HG03457 (cell line): ENCODE measurements at regions not wholly inside any gene's neighbourhood (a gene's known extent, or its start where the extent isn't known, plus 50 kb on each side); places are given as distances from the start of the nearest gene placed in this dataset.
"Not testable (repeated sequence)": the region's sequence is repeated elsewhere in the genome, so short reads cannot be mapped to it uniquely, and the experiment has no call there.

ENCODE experiments used
- ATAC-seq: cut with Tn5 transposase; IDR thresholded peaks from one replicate; pipeline ENCODE4 v1.9.1; 2021; ENCODE audit warnings: moderate number of reproducible peaks; ENCODE audit not compliant: unreplicated experiment

DNA sequence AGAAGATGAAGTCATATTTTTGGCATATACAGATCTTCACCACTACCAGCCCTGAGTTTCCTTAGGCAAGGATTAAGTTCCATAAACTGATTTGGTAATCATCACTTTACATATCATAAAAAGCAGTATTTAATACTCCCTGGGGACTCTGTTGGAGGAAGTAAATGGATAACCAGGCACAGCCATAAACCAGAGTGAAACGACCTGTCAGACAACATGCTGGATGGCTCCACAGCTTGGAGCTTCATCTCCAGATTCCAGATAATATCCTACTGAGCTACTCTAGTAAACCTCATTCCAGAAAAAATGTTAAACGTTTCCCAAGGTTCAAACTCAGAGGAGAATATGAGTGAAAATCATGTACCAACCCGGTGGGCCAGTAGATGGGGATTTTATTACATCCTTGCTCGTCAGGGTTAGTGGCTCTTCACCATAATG, 109.2 kb downstream of the BASP1 start:
- no peak for ATAC-seq

DNA sequence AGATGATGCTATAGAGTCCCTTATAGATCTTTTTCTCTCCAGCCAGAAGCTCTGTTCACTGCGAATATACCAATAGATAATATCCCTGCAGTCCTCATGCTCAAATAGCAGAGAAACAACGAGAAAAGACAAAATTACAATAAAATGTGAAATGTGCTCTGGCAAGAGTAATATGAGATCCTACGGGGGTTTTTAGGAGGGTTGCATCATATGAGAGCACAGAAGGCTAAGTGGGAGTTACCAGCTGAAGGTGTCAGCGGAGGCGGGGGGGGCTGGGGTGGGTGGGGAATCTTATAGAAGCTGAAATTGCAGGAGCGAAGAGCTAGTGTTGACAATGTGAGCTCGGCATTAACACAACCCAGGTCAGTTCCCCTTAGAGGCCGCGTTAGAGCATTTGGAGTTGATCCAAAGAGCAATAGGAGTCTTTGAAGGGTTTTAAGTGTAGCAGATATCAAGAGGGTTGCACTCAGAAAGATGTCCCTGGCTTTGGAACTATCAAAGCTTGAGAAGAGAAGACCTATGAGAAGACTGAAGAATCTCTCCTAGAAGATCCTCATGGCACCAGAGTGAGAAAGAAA, 109.7 kb downstream of the BASP1 start:
- no peak for ATAC-seq

DNA sequence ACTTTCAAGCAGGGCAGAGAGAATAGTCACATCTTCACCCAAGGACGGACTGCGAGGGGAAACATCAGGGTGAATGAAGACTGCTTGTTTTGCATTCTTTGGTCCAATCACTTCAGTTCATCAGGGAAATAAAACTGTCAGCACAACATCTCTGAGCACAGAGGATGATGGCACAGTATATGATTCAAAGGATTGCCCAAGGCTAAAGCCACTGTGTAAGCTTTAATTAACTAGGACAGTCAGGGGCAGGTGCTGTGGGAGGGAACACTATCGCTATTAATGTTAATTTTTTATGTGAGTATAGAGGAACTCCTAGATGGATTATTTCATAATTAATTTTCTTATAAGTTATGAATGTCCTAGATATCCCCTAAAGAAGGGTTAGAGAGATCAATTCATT, 112.1 kb downstream of the BASP1 start:
- ATAC-seq = no peak

DNA sequence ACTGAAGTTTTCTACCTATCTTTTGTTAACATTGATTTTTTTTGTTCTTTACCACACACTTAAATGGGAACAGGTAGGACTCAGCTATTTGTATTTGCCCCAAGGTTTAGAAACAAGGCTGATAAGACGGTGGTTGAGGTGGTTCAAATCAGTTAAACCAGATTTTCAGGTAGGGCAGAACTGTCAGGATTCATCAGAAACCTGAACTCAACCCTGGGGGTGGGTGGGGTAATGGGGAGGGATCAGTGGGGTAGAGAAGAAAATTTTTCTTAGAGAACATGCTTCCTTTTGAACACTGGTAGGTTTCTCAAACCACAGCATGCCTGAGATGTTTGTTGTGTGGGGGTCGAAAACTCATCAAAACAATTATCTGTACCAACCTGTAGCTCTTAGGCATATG, 113.0 kb downstream of the BASP1 start:
- no peak for ATAC-seq

DNA sequence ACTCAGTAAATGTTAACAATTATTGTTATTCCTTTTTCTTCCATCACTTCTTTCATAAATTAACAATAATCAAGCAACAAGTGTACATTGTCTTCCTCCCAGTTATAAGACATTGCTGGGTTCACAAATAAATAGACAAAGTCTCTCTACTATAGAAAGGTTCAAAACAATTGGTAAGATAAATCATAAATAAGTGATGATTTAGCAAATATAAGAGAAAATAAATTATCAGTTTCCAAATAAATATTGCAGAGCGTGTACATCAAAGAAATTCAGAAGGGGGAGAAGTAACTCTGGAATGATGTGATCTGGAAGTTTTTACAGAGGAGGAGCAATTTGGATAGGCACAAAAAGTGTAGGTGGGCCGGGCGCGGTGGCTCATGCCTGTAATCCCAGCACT, 114.2 kb downstream of the BASP1 start:
- no peak for ATAC-seq

DNA sequence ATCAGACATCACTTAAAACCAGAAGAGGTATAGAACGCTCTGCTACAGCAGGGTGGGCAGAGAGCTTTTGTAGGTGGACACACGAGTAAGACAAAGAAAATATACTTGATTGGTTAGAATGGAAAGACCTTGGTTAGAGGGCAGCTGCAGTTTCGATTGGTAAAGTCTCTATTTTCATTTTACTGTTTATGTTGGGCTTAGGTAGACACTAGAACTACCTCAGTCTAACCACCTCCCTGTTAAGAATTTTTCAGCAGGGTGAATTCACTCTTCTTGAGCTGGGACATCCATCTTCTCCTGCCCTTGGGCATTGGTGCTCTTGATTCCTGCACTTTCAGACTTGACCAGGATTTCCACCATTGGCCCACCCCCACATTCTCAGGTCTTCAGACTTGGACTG, 116.3 kb downstream of the BASP1 start:
- no peak for ATAC-seq

DNA sequence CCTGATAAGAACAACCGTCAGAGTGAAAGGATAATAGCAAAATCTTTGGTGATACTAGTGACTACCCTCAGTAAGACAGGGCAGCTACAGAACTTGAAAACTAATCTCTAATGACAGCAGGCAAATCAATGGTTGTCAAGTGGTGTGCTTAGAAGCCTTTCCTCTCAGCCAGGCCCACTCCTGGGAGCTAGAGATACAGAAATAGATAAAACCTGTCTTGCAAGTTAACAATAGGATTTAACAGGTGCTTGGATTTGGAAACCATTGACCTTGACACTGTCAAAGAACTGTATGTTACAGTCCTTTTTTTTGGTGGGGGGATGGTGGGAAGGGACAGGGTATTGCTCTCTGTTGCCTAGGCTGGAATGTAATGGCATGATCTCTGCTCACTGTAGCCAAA, 118.6 kb downstream of the BASP1 start:
- no peak for ATAC-seq

DNA sequence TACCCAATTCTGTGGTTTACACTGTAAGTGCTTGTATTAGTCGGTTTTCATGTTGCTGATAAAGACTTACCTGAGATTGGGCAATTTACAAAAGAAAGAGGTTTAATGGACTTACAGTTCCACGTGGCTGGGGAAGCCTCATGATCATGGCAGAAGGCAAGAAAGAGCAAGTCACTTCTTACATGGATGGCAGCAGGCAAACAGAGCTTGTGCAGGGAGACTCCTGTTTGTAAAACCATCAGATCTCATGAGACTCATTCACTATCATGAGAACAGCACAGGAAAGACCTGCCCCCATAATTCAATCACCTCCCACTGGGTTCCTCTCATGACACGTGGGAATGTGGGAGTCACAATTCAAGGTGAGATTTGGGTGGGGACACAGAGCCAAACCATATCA, 119.3 kb downstream of the BASP1 start:
- ATAC-seq = not testable (repeated sequence)

DNA sequence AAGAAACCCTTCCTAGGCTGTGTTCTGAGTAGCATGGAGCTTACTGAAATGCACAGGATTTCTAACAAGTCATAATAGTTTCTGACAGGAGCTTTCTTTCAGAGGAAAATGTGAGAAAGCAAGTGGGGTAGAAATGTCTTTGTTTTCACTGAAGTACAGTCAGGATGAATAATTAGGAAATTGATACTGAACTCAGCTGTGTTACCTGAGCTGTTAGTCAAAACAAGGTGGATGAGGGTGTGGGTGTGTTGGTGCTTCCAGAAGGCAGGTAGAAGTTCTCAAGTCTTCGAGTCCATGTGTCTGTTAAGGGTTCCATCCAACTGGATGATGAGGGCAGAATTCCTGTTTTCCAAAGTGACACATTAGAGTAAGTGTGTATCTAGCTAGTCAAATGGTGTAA, 122.4 kb downstream of the BASP1 start:
- ATAC-seq = no peak

DNA sequence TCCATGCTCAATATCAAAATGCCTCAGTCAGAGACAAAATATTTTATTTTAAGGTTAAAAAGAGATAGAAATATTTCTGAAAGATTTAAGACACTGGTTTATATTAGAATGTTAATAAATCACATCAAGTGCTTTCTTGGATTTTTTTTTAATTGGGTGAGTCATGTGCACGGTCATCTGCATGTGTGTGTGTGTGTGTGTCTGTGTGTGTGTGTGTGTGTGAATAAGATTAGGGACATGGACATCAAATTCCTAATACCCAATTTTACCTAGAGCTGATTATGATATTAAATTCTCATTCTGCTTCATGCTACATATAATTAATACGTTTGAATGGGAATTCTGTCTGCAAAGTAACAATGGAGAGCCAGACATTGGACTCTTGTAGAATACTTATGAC, 122.9 kb downstream of the BASP1 start:
- no peak for ATAC-seq

DNA sequence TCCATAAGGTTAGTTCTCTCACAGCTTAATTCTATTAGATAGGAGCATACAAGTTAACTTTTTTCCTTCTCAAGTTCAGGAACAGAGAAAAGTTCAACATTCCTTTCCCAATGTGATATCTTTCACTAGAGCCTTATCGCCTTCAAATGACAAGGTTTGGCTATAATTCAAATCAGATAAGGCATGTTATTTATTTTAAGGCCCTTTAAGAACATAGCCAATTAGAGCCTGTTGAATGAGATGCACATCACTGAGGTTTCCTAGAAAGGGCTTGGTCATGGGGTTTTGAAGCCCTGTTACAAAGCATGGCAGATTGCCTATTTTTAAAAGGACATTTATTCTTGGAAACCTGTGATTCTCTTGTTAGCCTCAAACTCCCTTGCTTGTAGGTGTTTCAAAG, 123.4 kb downstream of the BASP1 start:
- ATAC-seq = no peak

DNA sequence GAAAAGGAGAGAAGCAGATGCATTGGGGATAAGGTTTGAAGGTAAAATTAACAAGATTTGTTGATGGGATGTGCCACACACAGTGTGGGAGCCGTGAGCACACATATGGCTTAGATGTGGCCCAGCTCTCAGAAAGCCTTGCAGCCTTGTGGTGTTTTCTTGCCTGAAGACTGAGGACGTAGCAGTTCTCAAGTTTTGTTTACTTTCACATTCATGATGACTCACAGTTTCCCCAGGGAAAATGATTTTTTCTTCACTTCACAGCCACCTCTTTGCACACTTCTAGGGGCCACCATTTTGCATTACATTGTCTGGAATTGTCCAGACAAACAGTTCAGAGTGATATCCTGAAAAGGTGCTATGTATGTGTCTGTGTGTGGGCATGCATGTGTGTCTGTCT, 126.2 kb downstream of the BASP1 start:
- ATAC-seq = peak; percentile 92

DNA sequence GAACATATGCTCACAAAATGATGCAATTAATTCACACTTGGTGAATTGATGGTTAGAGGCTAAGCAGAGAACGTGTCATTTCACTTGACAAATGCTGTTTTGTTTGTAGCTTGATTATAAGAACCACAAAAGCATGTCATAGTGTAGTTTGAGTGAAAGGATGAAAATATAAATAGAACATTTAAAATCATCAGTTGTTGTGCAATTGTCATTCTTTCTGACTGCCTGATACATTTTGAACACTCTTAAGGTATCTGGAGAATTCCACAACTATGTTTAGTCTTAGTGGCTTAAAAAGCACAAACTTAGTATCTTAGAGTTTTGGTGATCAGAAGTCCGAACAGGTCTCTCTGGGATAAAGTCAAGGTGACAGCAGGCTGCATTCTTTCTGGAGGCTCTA, 129.4 kb downstream of the BASP1 start:
- no peak for ATAC-seq

DNA sequence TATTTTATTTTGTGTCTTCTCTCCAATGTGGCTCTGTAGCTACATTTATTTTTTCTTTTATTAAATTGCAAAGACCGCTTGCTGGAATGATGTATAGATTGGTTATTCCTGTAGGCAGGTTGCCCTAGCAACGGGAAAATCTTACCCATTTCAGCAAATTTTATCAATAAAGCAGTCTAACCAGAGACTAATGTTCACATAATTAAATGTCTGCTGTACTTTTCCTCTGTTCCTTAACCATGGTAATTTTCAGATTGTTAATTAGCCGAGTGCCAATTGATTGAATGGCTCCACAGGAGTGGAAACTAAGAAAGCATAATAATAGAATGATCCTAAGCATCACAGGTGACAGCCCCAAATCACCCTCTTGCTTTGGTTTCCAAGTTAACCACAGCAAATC, 134.8 kb downstream of the BASP1 start:
- no peak for ATAC-seq

DNA sequence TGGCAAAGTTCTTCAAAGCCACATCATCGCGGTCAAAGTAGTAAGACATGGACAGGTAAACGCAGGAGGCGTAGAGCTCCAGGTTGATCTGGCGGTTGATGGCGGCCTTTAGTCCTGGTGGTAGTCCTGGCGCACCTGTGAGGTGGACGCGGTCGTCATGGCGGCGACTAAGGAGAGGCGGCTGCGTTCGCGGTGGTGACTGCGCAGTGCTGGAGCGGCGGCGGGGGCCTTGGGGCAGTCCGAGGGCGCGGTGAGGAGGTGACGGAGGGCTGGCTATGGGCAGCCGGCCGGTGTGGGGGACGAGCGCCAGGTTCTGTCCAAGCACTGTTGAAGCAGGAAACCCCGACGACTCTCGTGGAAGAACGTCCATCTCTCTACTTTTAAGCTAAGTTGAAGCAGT, 136.8 kb downstream of the BASP1 start:
- no peak for ATAC-seq

DNA sequence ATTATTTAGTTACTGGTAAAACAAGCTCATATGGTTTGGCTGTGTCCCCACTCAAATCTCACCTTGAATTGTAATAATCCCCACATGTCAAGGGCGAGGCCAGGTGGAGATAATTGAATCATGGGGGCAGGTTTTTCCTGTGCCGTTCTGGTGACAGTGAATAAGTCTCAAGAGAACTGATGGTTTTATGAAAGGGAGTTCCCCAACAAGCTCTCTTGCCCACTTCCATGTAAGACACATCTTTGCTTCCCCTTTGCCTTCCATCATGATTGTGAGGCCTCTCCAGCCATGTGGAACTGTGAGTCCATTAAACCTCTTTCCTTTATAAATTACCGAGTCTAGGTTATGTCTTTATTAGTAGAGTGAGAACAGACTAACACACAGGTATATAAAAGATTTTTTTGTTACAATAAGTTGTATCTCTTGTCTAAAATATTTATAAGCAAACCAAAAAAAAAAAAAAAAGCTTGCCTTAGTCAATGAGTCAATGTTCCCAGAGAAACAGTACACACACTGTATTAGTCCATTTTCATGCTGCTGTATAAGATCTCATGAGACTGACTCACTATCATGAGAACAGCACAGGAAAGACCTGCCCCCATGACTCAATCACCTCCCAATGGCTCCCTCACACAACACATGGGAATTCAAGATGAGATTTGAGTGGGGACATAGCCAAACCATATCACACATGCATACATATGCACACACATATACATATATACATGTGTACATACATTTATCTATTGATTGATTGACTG, 138.3 kb downstream of the BASP1 start:
- ATAC-seq = no peak

DNA sequence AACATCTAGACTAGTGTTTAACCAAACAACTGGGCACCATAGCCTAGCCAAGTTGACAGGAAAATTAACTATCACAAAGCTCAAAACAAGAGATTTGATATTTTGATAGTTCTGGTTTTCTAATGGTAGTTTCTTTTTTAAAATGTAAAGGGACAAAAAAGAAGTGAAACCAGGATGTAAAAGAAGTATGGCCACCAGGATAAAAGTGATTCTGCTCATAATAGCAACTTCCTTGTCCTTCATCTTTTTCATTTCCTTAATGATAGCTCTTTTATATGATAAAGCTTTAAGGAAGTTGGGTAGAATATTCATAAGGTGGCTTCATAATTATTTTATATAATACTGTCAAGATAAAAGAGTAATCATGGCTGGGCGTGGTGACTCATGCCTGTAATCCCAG, 139.1 kb downstream of the BASP1 start:
- no peak for ATAC-seq

DNA sequence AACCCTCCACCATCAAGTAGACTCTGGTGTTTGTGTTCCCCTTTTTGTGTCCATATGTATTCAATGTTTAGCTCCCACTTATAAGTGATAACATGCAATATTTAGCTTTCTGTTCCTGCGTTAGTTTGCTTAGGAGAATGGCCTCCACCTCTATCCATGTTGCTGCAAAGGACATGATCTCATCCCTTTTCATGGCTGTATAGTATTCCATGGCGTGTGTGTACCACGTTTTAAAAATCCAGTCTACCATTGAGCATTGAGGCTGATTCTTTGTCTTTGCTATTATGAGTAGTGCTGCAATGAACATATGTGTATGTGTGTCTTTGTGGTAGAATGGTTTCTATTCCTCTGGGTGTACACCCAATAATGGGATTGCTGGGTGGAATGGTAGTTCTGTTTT, 140.1 kb downstream of the BASP1 start:
- ATAC-seq = no peak

DNA sequence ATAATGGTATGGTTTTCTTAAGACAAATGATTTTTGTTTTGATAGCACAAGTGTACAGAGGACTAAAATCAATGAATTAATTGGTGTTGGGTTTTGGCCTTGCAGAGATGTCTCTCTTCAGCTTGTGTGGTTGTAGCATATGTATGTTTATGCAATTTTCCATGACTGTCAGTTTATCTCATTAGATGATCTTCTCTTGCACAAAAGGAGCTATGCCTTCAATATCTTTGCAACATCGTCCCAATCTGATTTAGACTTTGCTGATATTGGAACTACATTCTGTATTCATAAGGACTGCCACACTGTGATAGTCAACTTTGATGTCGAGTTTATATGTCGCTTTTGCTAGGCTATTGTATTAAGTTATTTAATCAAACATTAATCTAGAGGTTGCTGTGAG, 140.0 kb upstream of the TAF11L2 start:
- no peak for ATAC-seq

DNA sequence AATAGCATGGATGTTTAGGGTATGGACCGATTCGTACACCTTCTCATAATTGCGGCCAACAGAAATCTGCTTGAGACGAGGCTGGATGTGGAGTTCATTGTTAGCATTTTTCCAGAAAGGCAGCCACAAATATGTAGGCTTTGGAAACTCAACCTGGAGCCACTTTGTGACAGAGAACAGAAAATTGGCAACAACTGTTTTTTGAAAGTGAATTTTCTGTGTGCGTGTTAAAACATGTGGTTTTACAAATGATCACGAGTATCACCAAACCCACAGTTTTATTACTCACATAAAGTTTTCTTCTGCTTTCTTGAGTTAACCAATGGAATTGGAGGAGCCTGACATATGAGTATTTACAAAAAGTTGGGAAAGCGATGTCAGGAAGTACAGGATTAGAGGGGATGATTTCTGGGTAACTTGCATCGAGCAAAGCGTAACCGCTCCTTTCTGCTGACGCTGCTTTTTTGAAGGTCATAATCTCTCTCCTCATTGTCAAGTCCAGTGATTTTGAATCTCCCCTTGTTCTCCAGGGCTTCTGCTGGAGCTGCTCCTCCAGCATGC, 138.5 kb upstream of the TAF11L2 start:
- no peak for ATAC-seq

DNA sequence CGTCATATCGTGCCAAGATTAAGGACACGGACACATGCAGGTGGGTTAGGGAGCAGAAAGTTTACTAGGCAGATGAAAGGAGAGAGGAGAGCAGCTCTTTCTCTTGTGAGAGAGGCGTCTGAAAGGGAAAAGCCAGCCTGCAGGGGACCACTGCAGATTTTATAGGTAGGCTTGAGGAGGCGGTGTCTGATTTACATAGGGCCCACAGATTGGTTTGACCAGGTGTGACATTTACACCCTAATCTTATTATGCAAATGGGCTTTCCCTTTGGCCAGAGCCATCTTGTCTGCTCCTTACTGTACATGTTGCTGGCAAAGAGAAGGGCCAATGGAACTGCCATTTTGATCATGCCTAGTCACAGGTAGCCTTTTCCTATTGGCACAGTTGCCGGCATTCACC, 137.2 kb upstream of the TAF11L2 start:
- ATAC-seq = no peak

DNA sequence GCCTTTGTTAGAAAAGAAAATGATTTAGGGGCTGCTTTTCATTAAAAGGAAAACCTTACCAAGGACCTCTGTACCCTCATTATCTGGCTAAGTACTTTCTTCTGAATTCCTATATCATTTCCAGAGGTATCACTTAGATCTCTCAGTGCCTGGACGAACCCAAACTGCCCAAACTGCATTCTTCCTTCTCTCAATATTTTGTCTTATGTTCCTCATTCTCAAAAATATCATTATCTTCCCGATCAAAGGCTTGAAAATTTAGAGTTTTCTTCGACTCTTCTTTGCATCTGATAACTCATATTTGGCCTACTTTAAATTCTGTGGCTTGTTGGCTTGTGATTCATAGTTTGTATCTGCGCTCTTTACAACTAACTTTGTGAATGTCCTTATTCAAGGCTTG, 136.7 kb upstream of the TAF11L2 start:
- ATAC-seq = no peak
